ENCODE measurements at regions not wholly inside any gene's neighbourhood (a gene's known extent, or its start where the extent isn't known, plus 50 kb on each side); places are given as distances from the start of the nearest gene placed in this dataset.

- H3K4me1 ChIP-seq (replicated peaks in 1 of 2): peaks cover 0 to 8% of the 10 kb centered on the region in 2 donors
- 57 to 100% (median 90%) methylated on average over 1 to 7 of the region's 12 CpGs; no CpG with 5 or more reads in 1 of the 10 experiments for WGBS, 10 experiments
Observed at GRCh38 chr2:15748736-15749323, 157.2 kb downstream of the DDX1 start.

GRCh38 chr2:15749460-15750432, 158.1 kb downstream of the DDX1 start:
- ATAC-seq (replicated peaks in 6 of 8): peak in 6 of 8 experiments; percentile 62 to 87 (median 79)
- Histone ChIP-seq H3K27ac (no peak overlapping the region), H3K4me1 (replicated peaks in 1 of 2) (peaks cover 0 to 8% of the 10 kb centered on the region in 2 donors), H3K4me3 (no peak overlapping the region)
- in situ Hi-C loops (cut with MboI; ENCODE audit: low pct_unique_long_range_greater_than_20kb in 2 of 9, low sequenced_read_pairs in 9 of 9, unreplicated experiment in 9 of 9): no loop called here
- 17 to 100% (median 60%) methylated on average over 1 to 10 of the region's 11 CpGs; no CpG with 5 or more reads in 2 of the 10 experiments for whole genome bisulfite sequencing, 10 experiments

More at GRCh38 chr2:15748736-15749323, 157.2 kb downstream of the DDX1 start:
- Histone ChIP-seq H3K27ac (no peak overlapping the region), H3K4me3 (no peak overlapping the region)
- peak in 1 of 8 experiments; percentile 50 for ATAC-seq (replicated peaks in 6 of 8)
- in situ Hi-C loops (cut with MboI; ENCODE audit: low pct_unique_long_range_greater_than_20kb in 2 of 9, low sequenced_read_pairs in 9 of 9, unreplicated experiment in 9 of 9): no loop called here

GRCh38 chr2:15750433-15750814, 158.8 kb downstream of the DDX1 start:
- WGBS, 10 experiments: 14 to 50% (median 23%) methylated on average over 1 to 2 of the region's 3 CpGs; no CpG with 5 or more reads in 4 of the 10 experiments
- in situ Hi-C loops (cut with MboI; ENCODE audit: low pct_unique_long_range_greater_than_20kb in 2 of 9, low sequenced_read_pairs in 9 of 9, unreplicated experiment in 9 of 9): no loop called here
- peak in 5 of 8 experiments; percentile 24 to 44 (median 36) for ATAC-seq (replicated peaks in 6 of 8)
- Histone ChIP-seq H3K27ac (no peak overlapping the region), H3K4me3 (no peak overlapping the region), H3K4me1 (replicated peaks in 1 of 2) (peaks cover 0 to 8% of the 10 kb centered on the region in 2 donors)

GRCh38 chr2:15750822-15751329, 159.2 kb downstream of the DDX1 start:
- H3K4me1 ChIP-seq (replicated peaks in 1 of 2): peaks cover 0 to 8% of the 10 kb centered on the region in 2 donors
- in situ Hi-C loops (cut with MboI; ENCODE audit: low pct_unique_long_range_greater_than_20kb in 2 of 9, low sequenced_read_pairs in 9 of 9, unreplicated experiment in 9 of 9): no loop called here
- no peak overlapping the region for H3K4me3 ChIP-seq
- no peak for ATAC-seq (replicated peaks in 6 of 8)
- H3K27ac ChIP-seq: no peak overlapping the region
- 0 to 75% (median 37%) methylated on average over 1 to 2 of the region's 3 CpGs; no CpG with 5 or more reads in 4 of the 10 experiments for WGBS, 10 experiments

- no peak overlapping the region for H3K4me3 ChIP-seq
- in situ Hi-C loops (cut with MboI; ENCODE audit: low pct_unique_long_range_greater_than_20kb in 2 of 9, low sequenced_read_pairs in 9 of 9, unreplicated experiment in 9 of 9): no loop called here
- 35 to 100% (median 88%) methylated on average over 1 to 2 of the region's 2 CpGs; no CpG with 5 or more reads in 2 of the 10 experiments for WGBS, 10 experiments
- no peak for ATAC-seq (replicated peaks in 6 of 8)
- no peak overlapping the region for H3K27ac ChIP-seq
- H3K4me1 ChIP-seq (replicated peaks in 1 of 2): peaks cover 0 to 8% of the 10 kb centered on the region in 2 donors
Observed at GRCh38 chr2:15751477-15751876, 159.8 kb downstream of the DDX1 start.

GRCh38 chr2:15752552-15753232, 161.0 kb downstream of the DDX1 start:
- no peak for ATAC-seq (replicated peaks in 6 of 8)
- Histone ChIP-seq H3K4me3 (no peak overlapping the region), H3K27ac (no peak overlapping the region), H3K4me1 (replicated peaks in 1 of 2) (peaks cover 0 to 4% of the 10 kb centered on the region in 2 donors)
- in situ Hi-C loops (cut with MboI; ENCODE audit: low pct_unique_long_range_greater_than_20kb in 2 of 9, low sequenced_read_pairs in 9 of 9, unreplicated experiment in 9 of 9): no loop called here
- 0 to 100% (median 92%) methylated on average over 1 to 2 of the region's 2 CpGs; no CpG with 5 or more reads in 2 of the 10 experiments for WGBS, 10 experiments

- Histone ChIP-seq H3K27ac (no peak overlapping the region), H3K4me1 (replicated peaks in 1 of 2) (peaks cover 0 to 4% of the 10 kb centered on the region in 2 donors), H3K4me3 (no peak overlapping the region)
- in situ Hi-C loops (cut with MboI; ENCODE audit: low pct_unique_long_range_greater_than_20kb in 2 of 9, low sequenced_read_pairs in 9 of 9, unreplicated experiment in 9 of 9): no loop called here
- no peak for ATAC-seq (replicated peaks in 6 of 8)
- WGBS, 10 experiments: 0 to 82% (median 63%) methylated on average over 1 to 5 of the region's 7 CpGs; no CpG with 5 or more reads in 1 of the 10 experiments
Observed at GRCh38 chr2:15753233-15753798, 161.6 kb downstream of the DDX1 start.

- 0 to 94% (median 58%) methylated on average over 2 to 7 of the region's 15 CpGs; no CpG with 5 or more reads in 4 of the 10 experiments for WGBS, 10 experiments
- peaks cover 0 to 4% of the 10 kb centered on the region in 2 donors for H3K4me1 ChIP-seq (replicated peaks in 1 of 2)
- H3K27ac ChIP-seq: no peak overlapping the region
- in situ Hi-C loops (cut with MboI; ENCODE audit: low pct_unique_long_range_greater_than_20kb in 2 of 9, low sequenced_read_pairs in 9 of 9, unreplicated experiment in 9 of 9): no loop called here
- no peak for ATAC-seq (replicated peaks in 6 of 8)
- H3K4me3 ChIP-seq: no peak overlapping the region
Observed at GRCh38 chr2:15753811-15754702, 162.4 kb downstream of the DDX1 start.

GRCh38 chr2:15754703-15755099, 163.0 kb downstream of the DDX1 start:
- in situ Hi-C loops (cut with MboI; ENCODE audit: low pct_unique_long_range_greater_than_20kb in 2 of 9, low sequenced_read_pairs in 9 of 9, unreplicated experiment in 9 of 9): no loop called here
- Histone ChIP-seq H3K4me1 (replicated peaks in 1 of 2) (peaks cover 0 to 3% of the 10 kb centered on the region in 2 donors), H3K4me3 (no peak overlapping the region), H3K27ac (no peak overlapping the region)
- 70 to 100% (median 85%) methylated on average over 1 to 5 of the region's 5 CpGs; no CpG with 5 or more reads in 4 of the 10 experiments for WGBS, 10 experiments
- ATAC-seq (replicated peaks in 6 of 8): no peak

GRCh38 chr2:15755528-15755927, 163.9 kb downstream of the DDX1 start:
- 0 to 100% (median 80%) methylated on average over 1 to 2 of the region's 2 CpGs; no CpG with 5 or more reads in 3 of the 10 experiments for WGBS, 10 experiments
- H3K4me1 ChIP-seq (replicated peaks in 1 of 2): no peaks in the 10 kb centered on the region
- in situ Hi-C loops (cut with MboI; ENCODE audit: low pct_unique_long_range_greater_than_20kb in 2 of 9, low sequenced_read_pairs in 9 of 9, unreplicated experiment in 9 of 9): no loop called here
- H3K27ac ChIP-seq: no peak overlapping the region
- no peak overlapping the region for H3K4me3 ChIP-seq
- ATAC-seq (replicated peaks in 6 of 8): no peak

- in situ Hi-C loops (cut with MboI; ENCODE audit: low pct_unique_long_range_greater_than_20kb in 2 of 9, low sequenced_read_pairs in 9 of 9, unreplicated experiment in 9 of 9): no loop called here
- ATAC-seq (replicated peaks in 6 of 8): no peak
- Histone ChIP-seq H3K4me3 (no peak overlapping the region), H3K27ac (no peak overlapping the region), H3K4me1 (replicated peaks in 1 of 2) (no peaks in the 10 kb centered on the region)
- 20 to 100% (median 80%) methylated on average over 1 of the region's 2 CpGs; no CpG with 5 or more reads in 7 of the 10 experiments for WGBS, 10 experiments
Observed at GRCh38 chr2:15756011-15756550, 164.4 kb downstream of the DDX1 start.

All from motor neuron (in vitro differentiated cells).